Hematopoietic multipotent progenitor cell treated with erythropoietin and hydrocortisone succinate and interleukin-3 and kit ligand, for 15 days (in vitro differentiated cells): ENCODE measurements at regions not wholly inside any gene's neighbourhood (a gene's known extent, or its start where the extent isn't known, plus 50 kb on each side); places are given as distances from the start of the nearest gene placed in this dataset.
"Not testable (repeated sequence)": the region's sequence is repeated elsewhere in the genome, so short reads cannot be mapped to it uniquely, and the experiment has no call there.

ENCODE experiments used
- DNase-seq: peaks from one replicate; pipeline ENCODE4 v3.0.0-alpha.2; 2015; ENCODE audit warnings: low spot score

- DNase-seq = not testable (repeated sequence)
Observed at GRCh38 chr17:20843261-20843660, 199.6 kb downstream of the USP22 start.

- not testable (repeated sequence) for DNase-seq
Observed at GRCh38 chr17:20843799-20844553, 198.8 kb downstream of the USP22 start.

GRCh38 chr17:20848869-20849443 lies 193.9 kb downstream of the USP22 start:
- not testable (repeated sequence) for DNase-seq

DNA sequence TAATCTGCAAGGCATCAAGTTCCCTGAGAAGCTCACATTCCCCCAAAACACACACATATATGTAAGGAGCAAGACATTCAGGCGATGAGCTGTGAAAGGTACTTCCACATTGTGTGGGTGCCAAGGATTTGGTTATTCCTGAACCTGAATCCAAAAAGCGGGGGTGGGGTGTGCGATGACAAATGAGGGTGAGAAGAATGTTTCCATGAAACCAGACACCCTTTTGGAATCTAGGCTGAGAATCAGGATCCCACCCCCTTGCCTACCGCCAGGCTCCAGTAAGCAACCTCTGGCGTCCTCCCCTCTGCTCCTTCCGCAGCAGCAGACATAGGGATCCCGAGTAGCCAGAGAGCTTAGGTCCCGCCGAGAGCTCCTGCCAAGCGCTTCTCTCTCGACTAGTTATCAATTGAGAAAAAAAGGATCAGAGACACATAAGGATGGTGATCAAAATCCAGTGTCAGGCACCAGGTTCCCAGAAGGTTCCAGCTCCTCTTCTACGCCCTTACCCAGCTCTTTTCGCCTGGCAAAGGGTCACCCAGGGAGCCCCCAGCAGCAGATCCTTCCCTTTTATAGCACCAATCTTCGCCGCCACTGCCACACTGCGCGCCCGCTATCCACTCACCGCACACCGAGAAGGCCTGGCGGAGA lies 191.1 kb downstream of the USP22 start:
- DNase-seq = not testable (repeated sequence)

- no peak for DNase-seq
Observed at GRCh38 chr17:20852239-20852989, 190.4 kb downstream of the USP22 start.

DNA sequence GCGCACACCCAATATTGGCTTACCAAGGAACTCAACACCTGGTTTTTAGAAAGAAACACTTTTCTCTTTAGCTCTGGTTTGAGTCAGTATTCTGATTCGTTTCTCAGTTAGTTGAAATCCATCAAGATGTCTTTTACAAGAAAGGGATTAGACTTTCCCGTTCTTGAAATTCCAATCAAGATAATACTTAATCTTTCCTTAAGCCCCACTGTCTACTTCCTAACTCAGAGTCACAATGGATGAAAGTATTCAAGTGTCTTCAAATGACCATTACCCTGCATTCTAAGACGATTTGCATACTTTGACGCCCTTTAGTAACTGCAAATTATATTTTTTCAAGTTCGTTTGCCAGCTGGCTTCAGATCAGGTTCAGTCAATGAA lies 189.8 kb downstream of the USP22 start:
- no peak for DNase-seq

DNA sequence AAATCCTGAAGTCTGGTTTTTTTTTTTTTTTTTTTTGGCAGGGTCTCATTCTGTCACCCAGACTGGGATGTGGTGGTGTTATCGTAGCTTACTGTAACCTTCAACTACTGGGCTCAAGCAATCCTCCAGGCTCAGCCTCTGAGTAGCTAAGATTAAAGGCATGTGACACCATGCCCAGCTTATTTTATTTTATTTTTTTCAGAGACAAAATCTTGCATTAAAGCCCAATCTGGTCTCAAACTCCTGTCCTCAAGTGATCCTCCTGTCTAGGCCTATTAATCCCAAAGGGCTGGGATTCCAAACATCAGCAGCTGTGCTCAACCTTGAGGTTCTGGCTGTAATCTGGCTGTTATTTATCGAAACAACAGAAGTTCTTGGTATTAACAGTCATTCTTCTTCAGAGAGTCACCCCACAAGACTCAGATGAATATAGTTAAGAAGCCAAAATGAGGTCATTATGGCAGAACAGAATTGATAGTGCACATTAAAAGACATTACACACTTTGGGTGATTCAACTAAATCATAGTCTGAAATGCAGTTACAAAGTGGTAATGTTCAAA lies 186.8 kb downstream of the USP22 start:
- not testable (repeated sequence) for DNase-seq

DNA sequence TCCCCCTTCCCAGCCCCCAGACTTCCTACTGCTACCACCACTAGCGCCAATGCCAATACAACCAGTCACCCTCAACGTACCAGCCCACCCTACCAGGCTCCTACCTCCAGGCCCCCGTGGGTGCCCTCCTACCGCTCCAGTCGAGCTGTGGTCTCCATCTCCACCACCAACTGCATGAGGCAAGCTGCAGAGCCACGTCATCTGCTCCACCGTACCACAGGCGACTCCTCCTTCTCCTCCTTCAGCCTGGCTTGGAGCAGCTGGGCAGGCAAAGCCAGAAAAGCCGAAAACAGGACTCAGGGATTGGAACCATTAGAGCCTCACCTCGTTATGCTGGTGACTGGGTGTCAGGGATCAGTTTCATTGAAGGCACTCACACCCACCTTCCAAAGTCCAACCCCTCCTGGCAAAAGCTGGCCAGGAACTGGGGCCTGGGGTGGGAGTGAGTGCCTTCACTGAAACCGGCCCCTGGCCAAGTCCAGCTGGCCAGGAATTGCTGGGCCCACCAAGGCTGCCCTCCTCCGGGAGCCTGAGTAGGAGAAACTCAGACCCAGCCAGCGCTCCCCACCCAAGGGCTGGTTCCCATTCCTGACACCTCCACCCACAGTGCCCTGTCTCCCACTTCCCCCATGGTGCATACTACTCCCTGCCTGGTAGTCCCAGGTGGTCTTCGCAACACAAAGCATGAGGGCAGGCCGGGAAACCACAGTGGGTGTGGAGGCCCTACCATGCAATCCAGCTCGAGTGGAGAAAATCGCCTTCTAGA lies 176.2 kb downstream of the USP22 start:
- DNase-seq = not testable (repeated sequence)

GRCh38 chr17:20867436-20867937 lies 175.3 kb downstream of the USP22 start:
- DNase-seq = peak; percentile 18

- not testable (repeated sequence) for DNase-seq
Observed at GRCh38 chr17:20867938-20868661, 174.7 kb downstream of the USP22 start.

DNA sequence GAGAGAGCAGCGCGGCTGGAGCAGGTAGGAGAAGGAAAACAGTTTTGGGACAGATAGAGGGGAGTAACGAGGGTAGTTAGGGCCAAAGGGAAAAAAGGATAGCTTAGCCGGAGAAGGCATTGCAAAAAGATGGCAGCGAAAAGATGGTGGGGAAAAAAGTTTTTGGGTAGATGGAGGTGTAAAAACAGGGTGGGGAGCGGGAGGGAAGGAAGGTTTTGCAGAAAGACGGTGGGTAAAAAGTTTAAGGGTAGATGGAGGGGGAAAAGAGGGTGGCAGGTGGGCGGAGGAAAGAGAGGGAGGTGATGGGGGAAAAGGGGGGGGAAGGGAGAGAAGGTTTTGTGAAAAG lies 174.2 kb downstream of the USP22 start:
- not testable (repeated sequence) for DNase-seq

DNA sequence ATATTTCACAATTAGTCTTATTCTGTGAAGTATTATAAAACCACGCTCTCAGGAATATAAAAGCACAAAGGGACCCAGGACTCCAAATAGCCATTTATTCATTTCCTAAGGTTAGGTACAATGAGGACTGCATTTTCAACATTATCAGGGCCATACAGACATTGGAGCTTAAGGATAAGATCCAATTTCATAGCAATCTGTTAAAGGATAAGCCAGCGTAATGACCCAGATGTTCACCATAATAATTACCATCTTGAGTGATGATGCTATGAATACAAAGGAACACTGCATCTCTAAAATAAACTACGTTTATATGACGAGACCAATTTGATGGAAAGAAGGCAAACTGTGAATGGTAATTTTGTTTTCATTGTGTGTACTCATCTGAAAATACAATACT lies 169.6 kb downstream of the USP22 start:
- not testable (repeated sequence) for DNase-seq

DNA sequence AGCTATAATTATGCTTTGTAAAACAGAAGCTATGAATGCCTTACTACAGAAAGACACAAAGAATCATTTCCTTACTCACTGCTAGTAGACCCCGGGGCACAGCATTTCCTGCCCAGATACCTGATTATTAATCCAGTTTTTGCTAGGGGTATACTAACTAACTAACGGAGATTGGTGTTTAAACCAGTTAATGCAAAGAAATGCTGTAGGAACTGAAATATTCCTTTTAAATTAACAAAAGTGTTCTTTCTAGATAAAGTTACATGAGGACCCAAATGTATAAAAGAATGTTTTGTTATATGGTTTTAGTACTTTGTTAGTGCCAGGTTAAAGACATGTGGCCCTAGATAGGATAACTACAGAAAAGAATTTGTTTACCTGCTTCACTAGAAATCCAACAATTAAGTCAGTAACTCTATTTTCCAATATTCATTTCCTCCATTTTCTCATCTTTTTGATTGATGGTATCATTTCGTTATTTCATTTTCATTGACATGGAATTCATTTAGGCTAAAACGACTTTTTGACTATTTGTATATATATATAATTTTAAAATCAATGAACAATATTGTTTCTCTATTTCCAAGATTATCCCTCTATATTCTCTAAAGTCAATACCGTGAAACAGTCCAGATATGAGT lies 169.0 kb downstream of the USP22 start:
- DNase-seq = not testable (repeated sequence)

GRCh38 chr17:20877384-20877783 lies 165.4 kb downstream of the USP22 start:
- not testable (repeated sequence) for DNase-seq

- no peak for DNase-seq
Observed at GRCh38 chr17:20890338-20890737, 152.5 kb downstream of the USP22 start.

DNA sequence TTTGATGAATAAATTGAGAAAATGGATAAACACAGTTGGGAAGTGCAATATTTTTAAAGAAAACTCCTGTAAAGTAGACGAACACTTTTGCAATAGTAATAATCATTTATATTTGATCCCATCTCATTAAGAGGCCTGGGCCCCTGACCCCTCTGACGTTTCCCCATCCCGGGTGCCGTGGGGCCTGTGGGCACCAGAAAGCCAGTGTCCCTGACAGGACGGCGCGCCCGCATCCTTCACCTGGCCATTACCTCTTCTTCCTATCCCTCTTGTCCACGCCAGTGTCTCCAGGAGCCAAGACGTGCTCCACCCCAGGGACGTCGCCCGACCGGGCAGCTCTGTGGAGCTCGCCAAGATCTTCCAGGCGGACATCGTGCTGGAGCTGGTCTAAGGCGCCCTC lies 147.4 kb downstream of the USP22 start:
- not testable (repeated sequence) for DNase-seq

GRCh38 chr17:20896153-20896649 lies 146.6 kb downstream of the USP22 start:
- DNase-seq = no peak

DNA sequence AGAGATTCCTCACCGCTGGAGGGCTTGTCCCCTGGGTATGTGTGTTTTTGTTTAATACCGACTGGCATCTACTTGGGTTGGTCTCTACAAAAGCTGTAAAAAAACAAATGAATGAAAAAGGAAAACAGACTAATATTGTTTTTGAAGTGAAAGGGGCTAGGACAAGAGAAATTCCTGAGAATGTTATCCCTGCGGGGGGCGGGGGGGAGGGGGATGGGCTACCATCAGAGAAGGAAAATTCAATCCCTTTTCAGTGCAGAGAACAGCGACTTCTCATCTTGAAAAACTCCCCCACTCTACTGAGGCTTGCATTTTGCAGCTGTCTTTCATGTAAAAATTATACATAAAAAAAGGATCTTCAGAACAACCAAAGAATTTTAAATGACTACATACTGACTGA lies 144.1 kb downstream of the USP22 start:
- DNase-seq = not testable (repeated sequence)

- DNase-seq = not testable (repeated sequence)
Observed at GRCh38 chr17:20902496-20902895, 140.3 kb downstream of the USP22 start.

DNA sequence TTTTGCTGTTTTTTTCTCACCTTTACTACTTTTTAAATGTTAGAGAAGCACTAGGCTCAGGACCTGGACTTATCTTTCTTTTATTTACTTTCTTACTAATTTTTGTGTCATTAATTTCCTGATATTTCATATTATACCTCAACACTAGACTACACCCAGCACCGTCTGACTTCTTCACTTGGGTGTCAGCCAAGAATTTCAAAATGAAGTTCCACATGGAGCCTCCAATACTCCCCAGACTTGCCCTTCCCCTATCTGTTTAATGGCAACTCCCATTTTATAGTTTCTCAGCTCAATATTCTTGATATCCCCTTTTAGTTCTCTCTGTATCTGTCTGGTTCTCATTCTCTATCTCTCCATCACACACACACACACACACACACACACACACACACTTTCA lies 139.3 kb downstream of the USP22 start:
- not testable (repeated sequence) for DNase-seq
